H9 (cell line): ENCODE measurements at regions not wholly inside any gene's neighbourhood (a gene's known extent, or its start where the extent isn't known, plus 50 kb on each side); places are given as distances from the start of the nearest gene placed in this dataset.

Source experiments
- DNase-seq: peaks from one replicate; pipeline ENCODE4 v3.0.0-alpha.2; 2017
- H2AFZ ChIP-seq: one replicate; pipeline ENCODE4 v1.6.1; 2013; ENCODE audit warnings: mild to moderate bottlenecking, low read length, control low read depth, moderate library complexity
- H2AK5ac ChIP-seq: 2 replicates; pipeline ENCODE4 v1.6.1; 2013; ENCODE audit warnings: low read length, control low read depth, mixed read lengths; ENCODE audit not compliant: insufficient read length
- H2BK120ac ChIP-seq: one replicate; pipeline ENCODE4 v1.6.1; 2013; ENCODE audit warnings: low read depth, mild to moderate bottlenecking, low read length, control low read depth, inconsistent platforms; ENCODE audit not compliant: poor library complexity, severe bottlenecking
- H2BK12ac ChIP-seq: 2 replicates; pipeline ENCODE4 v1.6.1; 2013; ENCODE audit warnings: low read length, control low read depth, mixed read lengths, low read depth; ENCODE audit not compliant: insufficient read length
- H2BK15ac ChIP-seq: 2 replicates; pipeline ENCODE4 v1.6.1; 2013; ENCODE audit warnings: low read depth, low read length, control low read depth
- H2BK20ac ChIP-seq: one replicate; pipeline ENCODE4 v1.6.1; 2013; ENCODE audit warnings: low read depth, mild to moderate bottlenecking, low read length, control low read depth, inconsistent platforms; ENCODE audit not compliant: poor library complexity, severe bottlenecking
- H2BK5ac ChIP-seq: 2 replicates; pipeline ENCODE4 v1.6.1; 2013; ENCODE audit warnings: low read length, control low read depth, mixed read lengths; ENCODE audit not compliant: insufficient read length
- H3K14ac ChIP-seq: 2 replicates; pipeline ENCODE4 v1.6.1; 2013; ENCODE audit warnings: low read length, control low read depth; ENCODE audit not compliant: insufficient read depth
- H3K18ac ChIP-seq: 2 replicates; pipeline ENCODE4 v1.6.1; 2013; ENCODE audit warnings: low read depth, mild to moderate bottlenecking, mixed read lengths, low read length, control low read depth; ENCODE audit not compliant: insufficient read length
- H3K23ac ChIP-seq: 2 replicates; pipeline ENCODE4 v1.6.1; 2013; ENCODE audit warnings: low read length, control low read depth, mixed read lengths, low read depth; ENCODE audit not compliant: insufficient read length
- H3K23me2 ChIP-seq: 2 replicates; pipeline ENCODE4 v1.6.1; 2013; ENCODE audit warnings: low read depth, mild to moderate bottlenecking, mixed read lengths, low read length, control low read depth; ENCODE audit not compliant: insufficient read length, poor library complexity, severe bottlenecking
- H3K27ac ChIP-seq: 2 replicates; pipeline ENCODE4 v1.5.1; 2013; ENCODE audit warnings: low read length, control low read depth, mixed read lengths, low read depth; ENCODE audit not compliant: insufficient read length
- H3K27me3 ChIP-seq: 2 replicates; pipeline ENCODE4 v1.6.1; 2013; ENCODE audit warnings: low read length, control low read depth, inconsistent platforms; ENCODE audit not compliant: insufficient read depth
- H3K4ac ChIP-seq: 2 replicates; pipeline ENCODE4 v1.6.1; 2013; ENCODE audit warnings: low read depth, mild to moderate bottlenecking, control low read depth, inconsistent platforms, low read length, moderate library complexity
- H3K4me1 ChIP-seq: 2 replicates; pipeline ENCODE4 v1.6.1; 2013; ENCODE audit warnings: low read length, control low read depth, inconsistent platforms; ENCODE audit not compliant: insufficient read depth
- H3K4me2 ChIP-seq: 2 replicates; pipeline ENCODE4 v1.6.1; 2013; ENCODE audit warnings: low read length, control low read depth, mixed read lengths; ENCODE audit not compliant: insufficient read length, insufficient read depth
- H3K56ac ChIP-seq: 2 replicates; pipeline ENCODE4 v1.6.1; 2013; ENCODE audit warnings: low read depth, mild to moderate bottlenecking, mixed read lengths, low read length, control low read depth; ENCODE audit not compliant: insufficient read length
- H3K79me1 ChIP-seq: 2 replicates; pipeline ENCODE4 v1.6.1; 2013; ENCODE audit warnings: low read depth, mild to moderate bottlenecking, moderate library complexity, low read length, control low read depth, inconsistent platforms; ENCODE audit not compliant: insufficient read depth, poor library complexity, severe bottlenecking
- H3K79me2 ChIP-seq: 2 replicates; pipeline ENCODE4 v1.6.1; 2013; ENCODE audit warnings: low read length, control low read depth, inconsistent platforms; ENCODE audit not compliant: insufficient read depth
- H3K9ac ChIP-seq: 2 replicates; pipeline ENCODE4 v1.6.1; 2013; ENCODE audit warnings: low read length, control low read depth, mixed read lengths; ENCODE audit not compliant: insufficient read length; ENCODE audit errors: extremely low read depth
- H3K9me3 ChIP-seq: one replicate; pipeline ENCODE4 v1.6.1; 2013; ENCODE audit warnings: low read depth, low read length, inconsistent platforms; ENCODE audit not compliant: control insufficient read depth
- H3T11ph ChIP-seq: one replicate; pipeline ENCODE4 v1.6.1; 2013; ENCODE audit warnings: mild to moderate bottlenecking, low read length, control low read depth, inconsistent platforms
- H4K20me1 ChIP-seq: one replicate; pipeline ENCODE4 v1.6.1; 2013; ENCODE audit not compliant: control insufficient read depth, insufficient read length, insufficient read depth
- H4K5ac ChIP-seq: 2 replicates; pipeline ENCODE4 v1.6.1; 2013; ENCODE audit warnings: low read depth, mild to moderate bottlenecking, mixed read lengths, low read length, control low read depth; ENCODE audit not compliant: insufficient read length
- H4K8ac ChIP-seq: replicated peaks from 2 replicates; pipeline ENCODE4 v1.6.1; 2013; ENCODE audit warnings: low read length, control low read depth, mixed read lengths, low read depth; ENCODE audit not compliant: insufficient read length
- H4K91ac ChIP-seq: 2 replicates; pipeline ENCODE4 v1.6.1; 2013; ENCODE audit warnings: low read depth, mild to moderate bottlenecking, moderate library complexity, mixed read lengths, low read length, control low read depth; ENCODE audit not compliant: insufficient read length
- H3K27ac Mint-ChIP-seq, 3 experiments: 2 replicates in 2 of 3; 3 replicates in 1 of 3; pipeline ENCODE4 v1.8.0; 2020 to 2021; ENCODE audit warnings: mixed read lengths in 3 of 3, mild to moderate bottlenecking in 1 of 3, moderate library complexity in 1 of 3
- H3K27me3 Mint-ChIP-seq: 2 replicates; pipeline ENCODE4 v1.8.0; 2021; ENCODE audit warnings: low read depth, mild to moderate bottlenecking, moderate library complexity, mixed read lengths
- H3K36me3 Mint-ChIP-seq, 3 experiments: 2 replicates in 2 of 3; 3 replicates in 1 of 3; pipeline ENCODE4 v1.8.0; 2020 to 2021; ENCODE audit warnings: low read depth in 3 of 3, mixed read lengths in 3 of 3; ENCODE audit not compliant: insufficient read depth in 1 of 3
- H3K4me1 Mint-ChIP-seq, 2 experiments: 2 replicates each; pipeline ENCODE4 v1.8.0; 2020; ENCODE audit warnings: mixed read lengths in 2 of 2
- H3K4me3 Mint-ChIP-seq, 2 experiments: 2 replicates in 1 of 2; 3 replicates in 1 of 2; pipeline ENCODE4 v1.8.0; 2020 to 2021; ENCODE audit warnings: mild to moderate bottlenecking in 2 of 2, mixed read lengths in 2 of 2, moderate library complexity in 1 of 2
- H3K9me3 Mint-ChIP-seq, 2 experiments: 2 replicates in 1 of 2; 3 replicates in 1 of 2; pipeline ENCODE4 v1.8.0; 2020; ENCODE audit warnings: mild to moderate bottlenecking in 2 of 2, mixed read lengths in 2 of 2, moderate library complexity in 1 of 2
- WGBS: extraction: QIAGEN DNeasy Blood & Tissue Kit; methylation state at CpG from one replicate; pipeline ENCODE4 v1.1.7; 2013; ENCODE audit warnings: missing lambda C conversion rate, low lambda C conversion rate, mixed read lengths; ENCODE audit not compliant: insufficient read length; ENCODE audit errors: extremely low coverage; 5-methylcytosine and 5-hydroxymethylcytosine counted together
- TF ChIP-seq, protein P1 (sequence below): fragments of 200-600 bp; sonication (generic); conservative IDR thresholded peaks from 3 replicates; pipeline ENCODE4 v1.8.0; 2021; ENCODE audit warnings: antibody characterized with exemption, mild to moderate bottlenecking

GRCh38 chrX:69014200-69014599 is 151.1 kb downstream of the PJA1 start:
- no peak overlapping the region for H3K9ac ChIP-seq
- H3K18ac ChIP-seq: no peak overlapping the region
- no peak overlapping the region for H3K4ac ChIP-seq
- H2BK5ac ChIP-seq: no peak overlapping the region
- H2BK12ac ChIP-seq: no peak overlapping the region
- no peaks in the 10 kb centered on the region for H3K79me1 ChIP-seq
- H3K56ac ChIP-seq: no peak overlapping the region
- H3K9me3 Mint-ChIP-seq: peaks cover 62 to 78% of the 10 kb centered on the region in 2 experiments
- no peak overlapping the region for H2AK5ac ChIP-seq
- peaks cover 6% of the 10 kb centered on the region for H3K27me3 Mint-ChIP-seq
- H2BK120ac ChIP-seq: no peak overlapping the region
- no peak overlapping the region for H3K27ac ChIP-seq
- H3K36me3 Mint-ChIP-seq: peaks cover 0 to 4% (median 0%) of the 10 kb centered on the region in 3 experiments; a peak in 3 of 7 replicates
- no peak overlapping the region for H4K5ac ChIP-seq
- no peak overlapping the region for H2AFZ ChIP-seq
- no peak overlapping the region for H3T11ph ChIP-seq
- H3K14ac ChIP-seq: no peak overlapping the region
- no CpG with 5 or more reads among the region's 2 CpGs for WGBS
- H3K23ac ChIP-seq: no peak overlapping the region
- TF ChIP-seq, protein P1, sequence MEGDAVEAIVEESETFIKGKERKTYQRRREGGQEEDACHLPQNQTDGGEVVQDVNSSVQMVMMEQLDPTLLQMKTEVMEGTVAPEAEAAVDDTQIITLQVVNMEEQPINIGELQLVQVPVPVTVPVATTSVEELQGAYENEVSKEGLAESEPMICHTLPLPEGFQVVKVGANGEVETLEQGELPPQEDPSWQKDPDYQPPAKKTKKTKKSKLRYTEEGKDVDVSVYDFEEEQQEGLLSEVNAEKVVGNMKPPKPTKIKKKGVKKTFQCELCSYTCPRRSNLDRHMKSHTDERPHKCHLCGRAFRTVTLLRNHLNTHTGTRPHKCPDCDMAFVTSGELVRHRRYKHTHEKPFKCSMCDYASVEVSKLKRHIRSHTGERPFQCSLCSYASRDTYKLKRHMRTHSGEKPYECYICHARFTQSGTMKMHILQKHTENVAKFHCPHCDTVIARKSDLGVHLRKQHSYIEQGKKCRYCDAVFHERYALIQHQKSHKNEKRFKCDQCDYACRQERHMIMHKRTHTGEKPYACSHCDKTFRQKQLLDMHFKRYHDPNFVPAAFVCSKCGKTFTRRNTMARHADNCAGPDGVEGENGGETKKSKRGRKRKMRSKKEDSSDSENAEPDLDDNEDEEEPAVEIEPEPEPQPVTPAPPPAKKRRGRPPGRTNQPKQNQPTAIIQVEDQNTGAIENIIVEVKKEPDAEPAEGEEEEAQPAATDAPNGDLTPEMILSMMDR: no peak
- H4K20me1 ChIP-seq: no peaks in the 10 kb centered on the region
- no peaks in the 10 kb centered on the region for H3K4me1 ChIP-seq
- H4K8ac ChIP-seq: no peak overlapping the region
- DNase-seq: no peak
- no peaks in the 10 kb centered on the region for H3K9me3 ChIP-seq
- no peaks in the 10 kb centered on the region for H3K27me3 ChIP-seq
- H2BK15ac ChIP-seq: no peak overlapping the region
- no peak overlapping the region for H3K27ac Mint-ChIP-seq
- no peak overlapping the region for H4K91ac ChIP-seq
- no peak overlapping the region for H2BK20ac ChIP-seq
- peaks cover 6 to 9% of the 10 kb centered on the region in 2 experiments; a peak in 3 of 4 replicates for H3K4me1 Mint-ChIP-seq
- no peak overlapping the region for H3K4me2 ChIP-seq
- H3K79me2 ChIP-seq: no peaks in the 10 kb centered on the region
- H3K23me2 ChIP-seq: no peaks in the 10 kb centered on the region
- no peak overlapping the region for H3K4me3 Mint-ChIP-seq
